ENCODE measurements at regions not wholly inside any gene's neighbourhood (a gene's known extent, or its start where the extent isn't known, plus 50 kb on each side); places are given as distances from the start of the nearest gene placed in this dataset.

- Histone ChIP-seq H3K23ac (ENCODE audit: insufficient read length) (no peak overlapping the region), H2AFZ (ENCODE audit: low read length) (no peak overlapping the region), H3K79me1 (ENCODE audit: low read depth, low read length) (no peaks in the 10 kb centered on the region), H3K79me2 (ENCODE audit: control insufficient read depth in 1 of 2, insufficient read depth in 2 of 2, low read length in 2 of 2) (no peaks in the 10 kb centered on the region), H3K9me3 (ENCODE audit: insufficient read depth in 2 of 2, low read depth in 1 of 2, low read length in 1 of 2) (no peaks in the 10 kb centered on the region), H3K4me3 (ENCODE audit: extremely low read depth in 1 of 4, insufficient read depth in 2 of 4, low read depth in 3 of 4, low read length in 4 of 4) (no peak overlapping the region), H3K27me3 (replicated peaks in 1 of 4; ENCODE audit: control insufficient read depth in 3 of 4, extremely low read depth in 1 of 4, insufficient read depth in 3 of 4, low read length in 3 of 4) (no peaks in the 10 kb centered on the region), H2BK5ac (ENCODE audit: low read depth, low read length) (no peak overlapping the region), H2BK20ac (ENCODE audit: low read length) (no peak overlapping the region), H3K9ac (replicated peaks in 1 of 4; ENCODE audit: extremely low read depth in 1 of 4, low read depth in 3 of 4, low read length in 3 of 4) (no peak overlapping the region), H3K4me2 (ENCODE audit: insufficient read depth in 1 of 2, low read depth in 2 of 2, low read length in 2 of 2) (no peak overlapping the region), H4K5ac (ENCODE audit: insufficient read length, low read depth, low read length) (no peak overlapping the region), H2BK12ac (ENCODE audit: low read depth, low read length) (no peak overlapping the region), H3K14ac (ENCODE audit: insufficient read length) (no peak overlapping the region), H2BK120ac (replicated peaks; ENCODE audit: low read depth, low read length) (no peak overlapping the region), H3K18ac (ENCODE audit: extremely low read depth, low read length) (no peak overlapping the region), H3K4me1 (replicated peaks in 1 of 4; ENCODE audit: control insufficient read depth in 3 of 4, insufficient read depth in 4 of 4, low read length in 3 of 4) (no peaks in the 10 kb centered on the region), H4K8ac (ENCODE audit: extremely low read depth, insufficient read depth, low read length) (no peak overlapping the region), H3K36me3 (ENCODE audit: control insufficient read depth in 2 of 4, insufficient read depth in 4 of 4, low read length in 3 of 4) (peaks cover 0 to 4% (median 0%) of the 10 kb centered on the region in 4 experiments; a peak in 1 of 8 replicates), H4K91ac (replicated peaks; ENCODE audit: insufficient read length, low read length) (no peak overlapping the region), H4K20me1 (replicated peaks in 1 of 2; ENCODE audit: control insufficient read depth in 1 of 2, insufficient read depth in 2 of 2, low read length in 2 of 2) (no peaks in the 10 kb centered on the region), H3K27ac (ENCODE audit: low read depth, low read length) (no peak overlapping the region), H3K23me2 (ENCODE audit: low read depth, low read length) (no peaks in the 10 kb centered on the region), H3K56ac (replicated peaks; ENCODE audit: insufficient read length, low read depth, low read length) (no peak overlapping the region), H2BK15ac (ENCODE audit: low read length) (no peak overlapping the region), H3K4ac (replicated peaks; ENCODE audit: insufficient read length, low read depth, low read length) (no peak overlapping the region), H2AK5ac (ENCODE audit: low read depth, low read length) (no peak overlapping the region)
- FAIRE-seq (no peak), DNase-seq (ENCODE audit: low read depth in 1 of 2, low spot score in 2 of 2) (no peak)
- WGBS, 2 experiments (ENCODE audit: extremely low coverage in 1 of 2, insufficient coverage in 1 of 2, insufficient read length in 1 of 2, insufficient replicate concordance in 2 of 2, low coverage in 1 of 2, low lambda C conversion rate in 2 of 2, missing lambda C conversion rate in 1 of 2): 90% methylated on average over 3 of the region's 3 CpGs; no CpG with 5 or more reads in 1 of the 2 experiments
- ChIA-PET POLR2A (ENCODE audit: partially characterized antibody) (interaction anchor here (2.1 kb wide), 1 partner anchor 10 kb away, joined by 5 read pairs; no protein-coding TSS in a partner anchor), CTCF (ENCODE audit: partially characterized antibody) (interaction anchor here (1.3 kb wide), 1 partner anchor 10 kb away, joined by 3 read pairs; no protein-coding TSS in a partner anchor)
- TF ChIP-seq SIX5 (IDR thresholded peaks at IDR 0.05; ENCODE audit: low read depth, low read length) (no peak), NANOG (IDR thresholded peaks at IDR 0.05; ENCODE audit: insufficient read depth, low read depth, low read length, poor library complexity, severe bottlenecking) (no peak)
- TF ChIP-seq, protein P1, sequence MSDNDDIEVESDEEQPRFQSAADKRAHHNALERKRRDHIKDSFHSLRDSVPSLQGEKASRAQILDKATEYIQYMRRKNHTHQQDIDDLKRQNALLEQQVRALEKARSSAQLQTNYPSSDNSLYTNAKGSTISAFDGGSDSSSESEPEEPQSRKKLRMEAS (IDR thresholded peaks at IDR 0.05): no peak
Measured at GRCh38 chr13:55682776-55683175, 1457.9 kb upstream of the PRR20A start.

Measured in H1 (cell line).